ENCODE measurements at regions not wholly inside any gene's neighbourhood (a gene's known extent, or its start where the extent isn't known, plus 50 kb on each side); places are given as distances from the start of the nearest gene placed in this dataset.

GRCh38 chr20:11378252-11378651 is 539.4 kb upstream of the BTBD3 start:
- TF ChIP-seq CTCF (IDR thresholded peaks at IDR 0.05; ENCODE audit: low read depth, low read length) (no peak), EZH2phosphoT487 (IDR thresholded peaks at IDR 0.05; ENCODE audit: low read depth) (no peak)

Data from OCI-LY3 (cell line).